Endothelial cell of umbilical vein (primary cell): ENCODE measurements at regions not wholly inside any gene's neighbourhood (a gene's known extent, or its start where the extent isn't known, plus 50 kb on each side); places are given as distances from the start of the nearest gene placed in this dataset.
"Not testable (repeated sequence)": the region's sequence is repeated elsewhere in the genome, so short reads cannot be mapped to it uniquely, and the experiment has no call there.

Experiments used
- BruUV-seq: library from RNA; stranded (reverse); fragments of 400-500 nt; replicated peaks from 2 replicates; lab custom pipeline; 2021; lab: Mats Ljungman, UMichigan
- CTCF ChIA-PET: fragments of 300-600, 350-600 bp; sonication (Branson Sonifier 250); formaldehyde crosslinking; loops from one replicate; lab custom pipeline; 2021; ENCODE audit warnings: antibody characterized with exemption, inconsistent platforms; lab: Charles Lee
- POLR2A ChIA-PET: fragments of 300-600, 350-600 bp; sonication (Branson Sonifier 250); formaldehyde crosslinking; loops from one replicate; lab custom pipeline; 2021; ENCODE audit warnings: antibody characterized with exemption, inconsistent platforms; lab: Charles Lee
- DNase-seq: peaks from one replicate; pipeline ENCODE4 v3.0.0-alpha.2; 2011; ENCODE audit warnings: low read depth, low spot score
- FAIRE-seq: peaks from 2 replicates; lab custom pipeline; 2011; peaks lifted over from hg19 to GRCh38; lab: Jason Lieb, UNC
- H2AFZ ChIP-seq: 2 replicates; pipeline ENCODE4 v1.6.0; 2012; ENCODE audit warnings: low read depth, low read length, control low read depth, inconsistent platforms
- H3K27ac ChIP-seq: 2 replicates; pipeline ENCODE4 v1.5.1; 2011; ENCODE audit warnings: low read depth, mild to moderate bottlenecking, control low read depth, low read length, moderate library complexity; ENCODE audit not compliant: insufficient read depth
- H3K27me3 ChIP-seq, 2 experiments: 2 replicates each; pipeline versions ENCODE4 v1.6.0 to v1.6.1; 2011; ENCODE audit warnings: low read length in 2 of 2, mixed read lengths in 1 of 2; ENCODE audit not compliant: control insufficient read depth in 2 of 2, insufficient read depth in 2 of 2
- H3K36me3 ChIP-seq, 2 experiments: 2 replicates in 1 of 2; 3 replicates in 1 of 2; pipeline ENCODE4 v1.5.1; 2011; ENCODE audit warnings: low read length in 2 of 2, mild to moderate bottlenecking in 1 of 2, moderate library complexity in 1 of 2; ENCODE audit not compliant: control insufficient read depth in 2 of 2, insufficient read depth in 2 of 2; ENCODE audit errors: extremely low read depth in 1 of 2
- H3K4me1 ChIP-seq: 3 replicates; pipeline ENCODE4 v1.5.1; 2011; ENCODE audit warnings: mild to moderate bottlenecking, low read length; ENCODE audit not compliant: control insufficient read depth, insufficient read depth; ENCODE audit errors: extremely low read depth
- H3K4me2 ChIP-seq: 2 replicates; pipeline ENCODE4 v1.6.1; 2011; ENCODE audit warnings: low read length, control low read depth, mixed read lengths; ENCODE audit not compliant: insufficient read depth
- H3K4me3 ChIP-seq, 3 experiments: fragments of 200-600 bp in 1 of 3; sonication (generic), shearing (Covaris generic) in 1 of 3; replicated peaks in 1 of 3; 2 replicates each; pipeline ENCODE4 v1.5.1; 2011 to 2016; ENCODE audit warnings: control low read depth in 3 of 3, low read length in 3 of 3, mild to moderate bottlenecking in 2 of 3, inconsistent platforms in 1 of 3, low read depth in 1 of 3, moderate library complexity in 1 of 3; ENCODE audit not compliant: insufficient read depth in 1 of 3
- H3K79me2 ChIP-seq: 2 replicates; pipeline ENCODE4 v1.6.0; 2012; ENCODE audit warnings: low read length, inconsistent platforms; ENCODE audit not compliant: control insufficient read depth, insufficient read depth
- H3K9ac ChIP-seq: replicated peaks from 2 replicates; pipeline ENCODE3; 2011; ENCODE audit warnings: low read length, control low read depth; ENCODE audit not compliant: insufficient read depth; ENCODE audit errors: extremely low read depth
- H3K9me1 ChIP-seq: replicated peaks from 3 replicates; pipeline ENCODE4 v1.6.0; 2011; ENCODE audit warnings: mild to moderate bottlenecking, low read length; ENCODE audit not compliant: control insufficient read depth, insufficient read depth; ENCODE audit errors: extremely low read depth
- H3K9me3 ChIP-seq: replicated peaks from 2 replicates; pipeline ENCODE4 v1.5.1; 2012; ENCODE audit warnings: low read length, inconsistent platforms; ENCODE audit not compliant: control insufficient read depth, insufficient read depth
- H4K20me1 ChIP-seq: replicated peaks from 2 replicates; pipeline ENCODE3; 2011; ENCODE audit warnings: mild to moderate bottlenecking, low read length; ENCODE audit not compliant: control insufficient read depth, insufficient read depth; ENCODE audit errors: extremely low read depth
- CTCF ChIP-seq, 2 donors: IDR thresholded peaks; 1 replicate in 1 of 2; 2 replicates in 1 of 2; pipeline ENCODE4 v1.5.1; 2011; ENCODE audit warnings: low read length in 2 of 2, mild to moderate bottlenecking in 2 of 2, moderate library complexity in 2 of 2, control low read depth in 1 of 2, inconsistent platforms in 1 of 2, low read depth in 1 of 2; ENCODE audit not compliant: insufficient read depth in 1 of 2; ENCODE audit errors: extremely low read depth in 1 of 2
- EZH2 ChIP-seq: IDR thresholded peaks from 2 replicates; pipeline ENCODE4 v1.6.1; 2012; ENCODE audit warnings: borderline replicate concordance, low read depth, mild to moderate bottlenecking, moderate library complexity, low read length, inconsistent platforms; ENCODE audit not compliant: severe bottlenecking
- FOS ChIP-seq: IDR thresholded peaks from 2 replicates; pipeline ENCODE4 v1.6.1; 2011; ENCODE audit warnings: mild to moderate bottlenecking, low read length, moderate library complexity, borderline replicate concordance; ENCODE audit not compliant: insufficient read depth
- GATA2 ChIP-seq: IDR thresholded peaks from 2 replicates; pipeline ENCODE4 v1.7.0; 2011; ENCODE audit warnings: low read depth, mild to moderate bottlenecking, moderate library complexity, mixed read lengths, low read length; ENCODE audit not compliant: insufficient read length, insufficient read depth
- JUN ChIP-seq: IDR thresholded peaks from 2 replicates; pipeline ENCODE4 v1.6.1; 2011; ENCODE audit warnings: borderline replicate concordance, low read depth; ENCODE audit not compliant: insufficient read length, insufficient read depth
- MYC ChIP-seq: IDR thresholded peaks from one replicate; pipeline ENCODE4 v1.6.1; 2011; ENCODE audit warnings: mild to moderate bottlenecking, low read depth, low read length
- POLR2A ChIP-seq: IDR thresholded peaks from 2 replicates; pipeline ENCODE4 v1.6.1; 2012; ENCODE audit warnings: low read depth, mild to moderate bottlenecking, control low read depth, low read length
- POLR2AphosphoS5 ChIP-seq: IDR thresholded peaks from 2 replicates; pipeline ENCODE4 v1.6.1; 2012; ENCODE audit warnings: low read depth, mild to moderate bottlenecking, control low read depth, low read length, moderate library complexity; ENCODE audit not compliant: insufficient read depth
- dilution Hi-C: fragments of 300-500 bp; cut with MboI; formaldehyde crosslinking; loops from one replicate; pipeline ENCODE4 v1.15.0; 2019; ENCODE audit warnings: low sequenced_read_pairs; ENCODE audit not compliant: extremely low pct_ligation_motif_present
- intact Hi-C: fragments of 100-400 bp; cut with micrococcal nuclease; formaldehyde crosslinking; loops from one replicate; pipeline ENCODE4 v1.10.0; 2022
- TF ChIP-seq, protein P1 (sequence below): IDR thresholded peaks from 2 replicates; pipeline ENCODE4 v1.6.1; 2011; ENCODE audit not compliant: insufficient read depth, insufficient read length

GRCh38 chr14:56358275-56358674, 221.3 kb upstream of the TMEM260 start:
- POLR2A ChIA-PET: no interaction called here
- Histone ChIP-seq H3K79me2 (no peaks in the 10 kb centered on the region), H3K4me1 (peaks cover 7% of the 10 kb centered on the region), H3K4me2 (no peak overlapping the region), H3K9me3 (no peaks in the 10 kb centered on the region), H3K9me1 (no peaks in the 10 kb centered on the region), H3K9ac (no peak overlapping the region), H3K36me3 (no peaks in the 10 kb centered on the region), H3K4me3 (no peak overlapping the region), H4K20me1 (no peaks in the 10 kb centered on the region), H2AFZ (no peak overlapping the region), H3K27me3 (no peaks in the 10 kb centered on the region), H3K27ac (no peak overlapping the region)
- no TSS peak for BruUV-seq
- no peak for DNase-seq
- dilution Hi-C loops: no loop called here
- CTCF ChIA-PET: no interaction called here
- intact Hi-C loops: no loop called here
- no peak for TF ChIP-seq POLR2A
- no peak for TF ChIP-seq MYC
- TF ChIP-seq FOS: no peak
- FAIRE-seq: no peak

GRCh38 chr14:56358851-56359614, 220.6 kb upstream of the TMEM260 start:
- ChIA-PET CTCF (no interaction called here), POLR2A (no interaction called here)
- no peak overlapping the region for H3K4me3 ChIP-seq
- no peak for DNase-seq
- no peak overlapping the region for H3K9ac ChIP-seq
- H3K27ac ChIP-seq: no peak overlapping the region
- H3K4me1 ChIP-seq: peaks cover 7% of the 10 kb centered on the region
- H3K27me3 ChIP-seq: no peaks in the 10 kb centered on the region
- no peaks in the 10 kb centered on the region for H4K20me1 ChIP-seq
- H3K79me2 ChIP-seq: no peaks in the 10 kb centered on the region
- H3K9me3 ChIP-seq: no peaks in the 10 kb centered on the region
- dilution Hi-C loops (no loop called here), intact Hi-C loops (no loop called here)
- no peak overlapping the region for H2AFZ ChIP-seq
- no peaks in the 10 kb centered on the region for H3K9me1 ChIP-seq
- BruUV-seq: no TSS peak
- no peaks in the 10 kb centered on the region for H3K36me3 ChIP-seq
- no peak overlapping the region for H3K4me2 ChIP-seq
- TF ChIP-seq, protein P1, sequence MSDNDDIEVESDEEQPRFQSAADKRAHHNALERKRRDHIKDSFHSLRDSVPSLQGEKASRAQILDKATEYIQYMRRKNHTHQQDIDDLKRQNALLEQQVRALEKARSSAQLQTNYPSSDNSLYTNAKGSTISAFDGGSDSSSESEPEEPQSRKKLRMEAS: no peak
- TF ChIP-seq POLR2AphosphoS5: no peak
- no peak for TF ChIP-seq FOS
- TF ChIP-seq JUN: no peak
- TF ChIP-seq EZH2: no peak
- no peak for TF ChIP-seq MYC
- TF ChIP-seq POLR2A: no peak
- TF ChIP-seq CTCF (IDR thresholded peaks at IDR 0.05; ENCODE audit: extremely low read depth in 1 of 2, insufficient read depth in 1 of 2, low read depth in 1 of 2, low read length in 2 of 2): no peak
- no peak for TF ChIP-seq GATA2
- FAIRE-seq: no peak

GRCh38 chr14:56365663-56366062, 213.9 kb upstream of the TMEM260 start:
- DNase-seq, H3K36me3 ChIP-seq, H3K4me2 ChIP-seq, H4K20me1 ChIP-seq, H3K9ac ChIP-seq, H3K9me1 ChIP-seq, H3K27me3 ChIP-seq, H2AFZ ChIP-seq, H3K4me1 ChIP-seq, H3K79me2 ChIP-seq, intact Hi-C loops, POLR2A ChIA-PET, dilution Hi-C loops, H3K9me3 ChIP-seq, BruUV-seq, CTCF ChIA-PET, H3K4me3 ChIP-seq, H3K27ac ChIP-seq, FAIRE-seq: not testable (repeated sequence)
